Peyer's patch (tissue), 4 donors: ENCODE measurements at regions not wholly inside any gene's neighbourhood (a gene's known extent, or its start where the extent isn't known, plus 50 kb on each side); places are given as distances from the start of the nearest gene placed in this dataset.

ENCODE experiments used
- DNase-seq, 3 donors: peaks; one replicate each; pipeline ENCODE4 v3.0.0-alpha.2; 2017 to 2019
- H3K27ac ChIP-seq, 4 donors: fragments of 200-600 bp; sonication (generic); one replicate each; pipeline ENCODE4 v1.5.1; 2016 to 2019
- H3K27me3 ChIP-seq, 2 donors: fragments of 200-600 bp; sonication (generic); one replicate each; pipeline ENCODE4 v1.5.1; 2019
- H3K36me3 ChIP-seq, 3 donors: fragments of 200-600 bp; sonication (generic); one replicate each; pipeline ENCODE4 v1.5.1; 2016 to 2019
- H3K4me1 ChIP-seq, 4 donors: fragments of 200-600 bp; sonication (generic); one replicate each; pipeline ENCODE4 v1.5.1; 2016 to 2019
- H3K4me3 ChIP-seq, 4 donors: fragments of 200-600 bp; sonication (generic); 1 replicate in 3 of 4; 2 replicates in 1 of 4; pipeline ENCODE4 v1.5.1; 2016 to 2019; ENCODE audit warnings: mild to moderate bottlenecking in 1 of 4
- H3K9me3 ChIP-seq, 4 donors: fragments of 200-600 bp; sonication (generic); one replicate each; pipeline ENCODE4 v1.5.1; 2016 to 2019; ENCODE audit warnings: mild to moderate bottlenecking in 1 of 4
- CTCF ChIP-seq, 6 experiments: fragments of 450-650 bp in 4 of 6; fragments of 200-600 bp in 2 of 6; sonication (generic) in 1 of 6; IDR thresholded peaks; one replicate each; pipeline ENCODE4 v1.5.1; 2017 to 2019; ENCODE audit warnings: antibody characterized with exemption in 6 of 6, mild to moderate bottlenecking in 3 of 6, moderate library complexity in 1 of 6
- POLR2A ChIP-seq, 2 donors: fragments of 450-650 bp; IDR thresholded peaks; one replicate each; pipeline ENCODE4 v1.5.1; 2017; ENCODE audit warnings: antibody characterized with exemption in 2 of 2, mild to moderate bottlenecking in 2 of 2, moderate library complexity in 2 of 2

DNA sequence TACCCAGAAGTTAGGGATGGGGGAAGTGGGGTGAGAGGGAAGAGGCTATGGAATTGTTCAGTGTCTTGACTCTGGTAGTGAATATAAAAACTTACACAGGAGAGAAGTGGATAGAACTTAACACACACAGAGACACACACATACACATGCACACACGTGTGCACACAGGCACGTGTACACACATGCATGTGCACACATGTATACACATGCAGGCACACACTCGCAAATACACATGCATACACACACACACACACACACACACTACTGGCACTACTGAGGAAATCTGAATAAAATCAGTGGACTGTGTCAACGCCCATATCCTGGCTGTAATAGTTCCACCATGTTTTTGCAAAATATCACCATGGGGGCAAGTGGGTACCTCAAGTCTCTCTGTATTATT is 107.9 kb downstream of the IRS2 start:
- Histone ChIP-seq H3K9me3 (no peaks in the 10 kb centered on the region), H3K27ac (no peak overlapping the region), H3K4me3 (no peak overlapping the region), H3K4me1 (no peaks in the 10 kb centered on the region), H3K36me3 (no peaks in the 10 kb centered on the region), H3K27me3 (no peaks in the 10 kb centered on the region)
- TF ChIP-seq POLR2A (IDR thresholded peaks at IDR 0.05) (no peak), CTCF (IDR thresholded peaks at IDR 0.05) (no peak)
- DNase-seq: no peak

- no peaks in the 10 kb centered on the region for H3K27me3 ChIP-seq
Measured at GRCh38 chr13:109677206-109677605, 109.2 kb downstream of the IRS2 start.

DNA sequence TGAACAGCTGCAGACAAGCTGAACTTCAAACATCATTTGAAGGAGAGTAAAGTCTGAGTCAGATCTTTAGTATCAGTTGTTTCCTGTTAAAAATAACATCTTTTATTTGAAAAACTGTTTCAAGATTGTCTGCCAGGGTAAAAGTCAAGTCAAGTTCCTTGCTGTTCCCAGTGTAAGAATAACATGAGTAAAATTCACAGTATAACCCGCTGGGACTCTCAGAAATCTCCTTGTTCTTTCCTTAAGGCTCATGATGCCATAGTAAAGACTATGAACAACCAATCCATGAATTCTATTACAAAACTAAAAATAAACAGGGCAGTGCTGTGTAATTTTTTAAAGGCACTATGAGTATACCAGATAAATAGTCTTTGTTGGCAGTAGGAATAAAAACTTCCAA is 112.9 kb downstream of the IRS2 start:
- DNase-seq: no peak
- H3K9me3 ChIP-seq: no peaks in the 10 kb centered on the region
- no peaks in the 10 kb centered on the region for H3K27me3 ChIP-seq
- no peak overlapping the region for H3K4me3 ChIP-seq
- TF ChIP-seq POLR2A (IDR thresholded peaks at IDR 0.05) (no peak), CTCF (IDR thresholded peaks at IDR 0.05) (no peak)
- H3K36me3 ChIP-seq: no peaks in the 10 kb centered on the region
- H3K4me1 ChIP-seq: no peaks in the 10 kb centered on the region
- no peak overlapping the region for H3K27ac ChIP-seq

More at GRCh38 chr13:109677206-109677605, 109.2 kb downstream of the IRS2 start:
- Histone ChIP-seq H3K27ac (no peak overlapping the region), H3K4me3 (no peak overlapping the region), H3K4me1 (no peaks in the 10 kb centered on the region), H3K9me3 (no peaks in the 10 kb centered on the region), H3K36me3 (no peaks in the 10 kb centered on the region)
- TF ChIP-seq CTCF (IDR thresholded peaks at IDR 0.05) (no peak), POLR2A (IDR thresholded peaks at IDR 0.05) (no peak)
- no peak for DNase-seq

DNA sequence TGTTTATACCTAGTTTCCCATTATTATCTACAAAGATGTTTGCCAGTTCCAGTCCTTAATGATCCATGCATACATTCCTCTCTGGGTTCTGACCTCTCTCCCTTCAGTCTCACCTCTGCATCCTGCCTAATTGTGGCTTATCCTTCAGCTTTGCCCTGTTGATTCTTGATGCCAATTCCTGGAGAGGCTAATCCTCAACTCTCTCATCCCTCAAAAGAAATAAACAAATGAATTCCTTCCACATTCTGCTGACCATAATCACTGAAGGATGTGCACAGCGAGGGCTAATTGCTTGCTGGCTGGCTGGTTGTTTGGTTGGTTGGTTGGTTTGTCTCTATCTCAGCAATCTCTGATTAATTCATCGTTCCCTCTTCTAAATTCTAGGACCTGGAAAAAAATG is 113.8 kb downstream of the IRS2 start:
- no peaks in the 10 kb centered on the region for H3K27me3 ChIP-seq
- no peaks in the 10 kb centered on the region for H3K4me1 ChIP-seq
- no peaks in the 10 kb centered on the region for H3K36me3 ChIP-seq
- no peak overlapping the region for H3K4me3 ChIP-seq
- no peak for DNase-seq
- no peak overlapping the region for H3K27ac ChIP-seq
- no peaks in the 10 kb centered on the region for H3K9me3 ChIP-seq
- no peak for TF ChIP-seq POLR2A (IDR thresholded peaks at IDR 0.05)
- TF ChIP-seq CTCF (IDR thresholded peaks at IDR 0.05): no peak

DNA sequence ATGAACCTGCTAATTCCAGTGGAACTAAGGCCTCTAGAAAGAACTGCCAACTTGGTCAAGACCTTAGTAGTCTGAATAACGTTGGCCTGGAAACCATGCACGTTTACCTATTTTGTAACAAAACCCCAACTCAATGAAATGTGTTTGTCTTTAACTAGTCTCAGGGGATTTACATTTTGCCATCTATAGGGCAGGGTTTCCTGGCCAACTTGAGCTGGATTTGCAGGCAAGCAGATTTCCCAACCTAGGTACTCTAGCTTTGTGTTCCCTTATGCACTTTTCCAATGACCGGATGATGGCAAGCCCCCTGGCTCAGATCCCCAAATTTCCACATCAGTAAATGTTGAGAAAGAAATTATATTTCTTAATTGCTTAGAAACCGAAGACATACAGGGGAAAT is 114.5 kb downstream of the IRS2 start:
- DNase-seq: no peak
- H3K27ac ChIP-seq: no peak overlapping the region
- H3K4me3 ChIP-seq: no peak overlapping the region
- no peaks in the 10 kb centered on the region for H3K27me3 ChIP-seq
- H3K9me3 ChIP-seq: no peaks in the 10 kb centered on the region
- no peaks in the 10 kb centered on the region for H3K36me3 ChIP-seq
- no peaks in the 10 kb centered on the region for H3K4me1 ChIP-seq
- TF ChIP-seq CTCF (IDR thresholded peaks at IDR 0.05) (no peak), POLR2A (IDR thresholded peaks at IDR 0.05) (no peak)

GRCh38 chr13:109670776-109671175 is 115.6 kb downstream of the IRS2 start:
- Histone ChIP-seq H3K36me3 (no peaks in the 10 kb centered on the region), H3K27me3 (no peaks in the 10 kb centered on the region), H3K4me3 (no peak overlapping the region), H3K4me1 (no peaks in the 10 kb centered on the region), H3K27ac (no peak overlapping the region), H3K9me3 (no peaks in the 10 kb centered on the region)
- TF ChIP-seq POLR2A (IDR thresholded peaks at IDR 0.05) (no peak), CTCF (IDR thresholded peaks at IDR 0.05) (no peak)
- no peak for DNase-seq
